Neural cell (in vitro differentiated cells): ENCODE measurements at regions not wholly inside any gene's neighbourhood (a gene's known extent, or its start where the extent isn't known, plus 50 kb on each side); places are given as distances from the start of the nearest gene placed in this dataset.

Experiments
- CTCF ChIP-seq: fragments of 450-650 bp; IDR thresholded peaks from 2 replicates; pipeline ENCODE4 v1.5.1; 2014; ENCODE audit warnings: antibody characterized with exemption, mild to moderate bottlenecking, moderate library complexity; ENCODE audit not compliant: poor library complexity, severe bottlenecking
- EP300 ChIP-seq: fragments of 450-650 bp; conservative IDR thresholded peaks from 2 replicates; pipeline ENCODE4 v1.6.1; 2014; ENCODE audit warnings: antibody characterized with exemption, mild to moderate bottlenecking, moderate library complexity; ENCODE audit not compliant: poor library complexity, severe bottlenecking
- EZH2 ChIP-seq: fragments of 200-600, 300-800 bp; shearing (Covaris generic), sonication (generic); IDR thresholded peaks from 2 replicates; pipeline ENCODE4 v1.6.1; 2014; ENCODE audit warnings: antibody characterized with exemption, low read length, borderline replicate concordance, mild to moderate bottlenecking; ENCODE audit not compliant: insufficient read depth, poor library complexity, severe bottlenecking
- MXI1 ChIP-seq: fragments of 450-650 bp; conservative IDR thresholded peaks from 2 replicates; pipeline ENCODE4 v1.6.1; 2014; ENCODE audit warnings: antibody characterized with exemption, mild to moderate bottlenecking; ENCODE audit not compliant: poor library complexity, severe bottlenecking
- POLR2AphosphoS5 ChIP-seq: IDR thresholded peaks from 2 replicates; pipeline ENCODE4 v1.6.1; 2012
- RAD21 ChIP-seq: fragments of 450-650 bp; conservative IDR thresholded peaks from 2 replicates; pipeline ENCODE4 v1.6.1; 2014; ENCODE audit warnings: antibody characterized with exemption, mild to moderate bottlenecking, moderate library complexity
- REST ChIP-seq: IDR thresholded peaks from 2 replicates; pipeline ENCODE4 v1.6.1; 2012; ENCODE audit warnings: borderline replicate concordance
- SMC3 ChIP-seq: fragments of 450-650 bp; conservative IDR thresholded peaks from 2 replicates; pipeline ENCODE4 v1.6.1; 2014; ENCODE audit warnings: antibody characterized with exemption, mild to moderate bottlenecking, moderate library complexity; ENCODE audit not compliant: poor library complexity
- TAF1 ChIP-seq: IDR thresholded peaks from 2 replicates; pipeline ENCODE4 v1.6.1; 2012; ENCODE audit warnings: low read depth

- TF ChIP-seq CTCF (no peak), POLR2AphosphoS5 (no peak), RAD21 (no peak), TAF1 (no peak), EZH2 (no peak), REST (no peak), MXI1 (no peak), SMC3 (no peak), EP300 (no peak)
Observed at GRCh38 chr2:223283771-223284170, 231.8 kb downstream of the KCNE4 start.
